GM19099 (cell line): ENCODE measurements at regions not wholly inside any gene's neighbourhood (a gene's known extent, or its start where the extent isn't known, plus 50 kb on each side); places are given as distances from the start of the nearest gene placed in this dataset.

Experiments
- POLR2A ChIP-seq: IDR thresholded peaks from 3 replicates; pipeline ENCODE4 v1.6.1; 2011; ENCODE audit warnings: low read depth; ENCODE audit not compliant: insufficient read length; ENCODE audit errors: extremely low read depth

GRCh38 chr22:47260551-47260950 lies 498.1 kb downstream of the TBC1D22A start:
- TF ChIP-seq POLR2A, result no peak

GRCh38 chr22:47259990-47260389 lies 497.5 kb downstream of the TBC1D22A start:
- no peak for TF ChIP-seq POLR2A

GRCh38 chr22:47259049-47259448 lies 496.6 kb downstream of the TBC1D22A start:
- TF ChIP-seq POLR2A, result no peak

- TF ChIP-seq POLR2A, result no peak
Measured at GRCh38 chr22:47257976-47258375, 495.5 kb downstream of the TBC1D22A start.

- TF ChIP-seq POLR2A, result no peak
Measured at GRCh38 chr22:47257566-47257965, 495.1 kb downstream of the TBC1D22A start.

GRCh38 chr22:47251911-47252310 lies 489.5 kb downstream of the TBC1D22A start:
- TF ChIP-seq POLR2A, result no peak

- TF ChIP-seq POLR2A, result no peak
Measured at GRCh38 chr22:47250995-47251765, 488.7 kb downstream of the TBC1D22A start.

- TF ChIP-seq POLR2A, result no peak
Measured at GRCh38 chr22:47249370-47249928, 487.0 kb downstream of the TBC1D22A start.

GRCh38 chr22:47248925-47249324 lies 486.5 kb downstream of the TBC1D22A start:
- TF ChIP-seq POLR2A, result no peak

GRCh38 chr22:47247579-47248240 lies 485.3 kb downstream of the TBC1D22A start:
- TF ChIP-seq POLR2A, result no peak

GRCh38 chr22:47245786-47246185 lies 483.3 kb downstream of the TBC1D22A start:
- TF ChIP-seq POLR2A, result no peak

GRCh38 chr22:47245286-47245685 lies 482.8 kb downstream of the TBC1D22A start:
- no peak for TF ChIP-seq POLR2A

- no peak for TF ChIP-seq POLR2A
Measured at GRCh38 chr22:47240116-47240515, 477.7 kb downstream of the TBC1D22A start.

GRCh38 chr22:47239474-47239860 lies 477.0 kb downstream of the TBC1D22A start:
- TF ChIP-seq POLR2A, result no peak

GRCh38 chr22:47238690-47239473 lies 476.4 kb downstream of the TBC1D22A start:
- no peak for TF ChIP-seq POLR2A
